GM18861 (cell line): ENCODE measurements at regions not wholly inside any gene's neighbourhood (a gene's known extent, or its start where the extent isn't known, plus 50 kb on each side); places are given as distances from the start of the nearest gene placed in this dataset.
"Not testable (repeated sequence)": the region's sequence is repeated elsewhere in the genome, so short reads cannot be mapped to it uniquely, and the experiment has no call there.

Source experiments
- ATAC-seq: cut with Tn5 transposase; IDR thresholded peaks from one replicate; pipeline ENCODE4 v1.9.1; 2021; ENCODE audit not compliant: unreplicated experiment

DNA sequence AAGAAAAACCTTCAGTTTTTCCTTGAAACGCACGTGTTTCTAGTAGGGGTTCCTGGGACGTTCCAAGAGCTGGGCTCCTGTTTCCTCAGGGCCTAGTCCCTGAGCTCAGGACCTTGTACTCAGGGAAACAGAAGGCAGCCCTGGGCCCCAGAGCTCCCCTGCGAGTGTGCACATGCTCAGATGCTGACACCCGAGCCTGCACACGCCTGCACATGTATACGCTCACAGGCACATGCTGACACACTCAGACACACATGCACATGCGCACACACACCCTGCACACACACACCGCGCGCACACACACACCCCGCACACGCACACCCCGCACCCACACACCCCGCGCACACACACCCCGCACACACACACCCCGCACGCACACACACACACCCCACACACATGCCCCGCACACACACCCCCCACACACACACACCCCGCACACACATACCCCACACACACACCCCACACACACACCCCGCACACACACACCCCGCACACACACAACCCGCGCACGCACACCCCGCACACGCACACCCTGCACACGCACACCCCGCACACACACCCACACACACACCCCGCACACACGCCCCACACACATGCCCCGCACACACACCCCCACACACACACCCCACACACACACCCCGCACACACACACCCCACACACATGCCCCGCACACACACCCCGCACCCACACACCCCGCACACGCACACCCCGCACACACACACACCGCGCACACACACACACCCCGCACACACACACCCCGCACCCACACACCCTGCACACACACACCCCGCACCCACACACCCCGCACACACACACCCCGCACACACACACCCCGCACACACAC is 52.2 kb downstream of the CALML3 start:
- no peak for ATAC-seq

DNA sequence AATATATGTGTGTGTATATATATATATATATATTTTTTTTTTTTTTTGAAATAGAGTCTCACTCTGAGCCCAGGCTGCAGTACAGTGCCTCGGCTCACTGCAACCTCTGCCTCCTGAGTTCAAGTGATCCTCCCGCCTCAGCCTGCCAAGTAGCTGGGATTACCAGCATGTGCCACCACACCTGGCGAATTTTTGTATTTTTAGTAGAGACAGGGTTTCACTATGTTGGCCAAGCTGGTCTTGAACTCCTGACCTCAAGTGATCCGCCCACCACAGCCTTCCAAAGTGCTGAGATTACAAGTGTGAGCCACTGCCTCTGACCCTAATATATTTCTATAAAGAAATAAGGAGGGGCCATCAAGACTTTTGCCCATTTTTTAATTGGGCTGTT is 55.3 kb downstream of the CALML3 start:
- not testable (repeated sequence) for ATAC-seq

DNA sequence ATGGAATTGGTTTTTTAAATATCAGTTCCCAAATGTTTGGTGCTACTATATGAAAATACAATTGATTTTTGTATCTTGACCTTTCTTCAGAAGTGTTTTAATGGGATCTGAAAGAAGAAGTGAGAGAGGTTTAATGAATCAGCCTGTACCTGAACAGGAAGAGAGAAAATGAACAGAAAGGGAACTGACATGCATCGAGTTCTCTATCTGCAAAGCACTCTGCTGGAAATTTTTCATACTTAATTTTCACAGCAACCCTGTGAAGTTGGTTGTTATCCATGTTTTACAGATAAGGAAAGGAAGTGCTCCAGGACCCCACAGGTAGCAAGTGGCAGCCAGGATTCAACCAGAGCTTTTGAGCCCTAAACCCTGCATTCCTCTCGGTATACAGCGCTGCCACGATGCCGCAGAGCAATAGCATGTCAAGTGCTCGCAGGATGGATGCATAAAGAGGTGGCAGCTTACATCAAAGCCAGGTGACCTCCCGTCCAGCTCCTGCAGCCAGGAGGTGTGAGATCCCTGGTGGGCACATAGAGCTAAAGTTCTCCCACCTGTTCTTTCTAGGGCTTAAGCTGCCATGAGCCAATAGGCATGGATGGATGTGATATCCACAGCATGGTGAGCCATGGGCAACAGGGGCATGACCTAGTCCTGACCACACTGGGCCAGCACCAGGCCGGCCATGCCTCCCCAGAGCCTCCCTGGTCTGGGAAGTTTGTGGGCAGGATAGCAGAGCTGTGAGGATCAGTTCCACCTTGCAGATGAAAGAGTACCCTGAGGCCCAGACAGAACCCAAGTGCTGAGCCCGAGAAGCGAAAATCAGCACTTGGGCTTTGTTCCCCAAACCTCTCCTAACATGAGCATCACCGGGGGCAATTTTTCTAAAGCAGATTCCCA is 57.2 kb downstream of the CALML3 start:
- peak; percentile 53 for ATAC-seq

DNA sequence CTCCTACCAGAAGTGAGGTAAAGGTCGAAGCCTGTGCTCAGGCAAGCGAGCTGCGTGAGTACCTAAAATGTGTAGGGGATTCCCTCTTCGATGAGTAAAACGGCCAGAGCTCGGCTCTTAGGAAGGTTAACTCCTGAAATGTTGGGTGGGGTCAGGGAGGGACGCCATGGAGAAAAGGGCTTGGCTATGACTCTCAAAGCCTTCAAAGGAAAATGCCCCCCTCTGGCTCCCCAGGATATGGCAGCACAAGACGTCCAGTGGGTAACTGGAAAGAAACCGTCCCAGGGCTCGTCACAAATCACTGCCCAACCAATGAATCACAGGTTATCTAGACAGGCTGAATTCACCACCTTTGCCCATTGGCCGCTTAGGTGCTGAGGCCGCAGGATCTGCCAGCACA is 58.0 kb downstream of the CALML3 start:
- ATAC-seq = no peak

DNA sequence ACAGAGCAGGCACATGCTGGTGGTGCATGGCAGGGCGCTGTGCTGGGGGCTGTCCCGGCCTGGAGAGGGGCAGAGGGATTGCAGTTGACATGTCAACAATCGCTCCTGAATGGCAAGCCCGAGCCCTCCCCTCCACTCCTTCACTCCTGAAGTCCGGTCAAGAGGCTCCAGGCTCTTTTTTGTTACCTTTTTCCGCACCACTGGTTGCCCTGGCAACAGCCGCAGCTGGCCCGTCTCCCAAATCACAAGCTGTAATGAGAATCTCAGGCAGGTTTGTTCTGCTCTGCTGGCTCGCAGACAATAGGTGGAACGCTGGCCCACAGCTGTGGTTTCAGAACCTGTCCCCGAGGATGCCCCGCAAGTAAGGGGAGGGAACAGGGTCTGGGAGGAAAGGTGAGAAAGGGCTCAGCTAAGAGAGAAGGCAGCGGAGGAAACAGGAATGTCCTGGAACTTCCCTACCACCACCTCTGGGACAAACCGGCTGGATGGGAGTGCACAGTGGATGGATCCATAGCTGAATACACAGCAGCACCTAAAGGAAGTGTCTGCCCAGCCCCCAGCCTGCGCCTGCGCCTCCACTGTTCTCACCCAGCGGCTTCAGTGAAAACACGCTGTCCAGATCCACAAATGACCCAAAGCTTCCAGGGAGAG is 58.9 kb downstream of the CALML3 start:
- no peak for ATAC-seq

DNA sequence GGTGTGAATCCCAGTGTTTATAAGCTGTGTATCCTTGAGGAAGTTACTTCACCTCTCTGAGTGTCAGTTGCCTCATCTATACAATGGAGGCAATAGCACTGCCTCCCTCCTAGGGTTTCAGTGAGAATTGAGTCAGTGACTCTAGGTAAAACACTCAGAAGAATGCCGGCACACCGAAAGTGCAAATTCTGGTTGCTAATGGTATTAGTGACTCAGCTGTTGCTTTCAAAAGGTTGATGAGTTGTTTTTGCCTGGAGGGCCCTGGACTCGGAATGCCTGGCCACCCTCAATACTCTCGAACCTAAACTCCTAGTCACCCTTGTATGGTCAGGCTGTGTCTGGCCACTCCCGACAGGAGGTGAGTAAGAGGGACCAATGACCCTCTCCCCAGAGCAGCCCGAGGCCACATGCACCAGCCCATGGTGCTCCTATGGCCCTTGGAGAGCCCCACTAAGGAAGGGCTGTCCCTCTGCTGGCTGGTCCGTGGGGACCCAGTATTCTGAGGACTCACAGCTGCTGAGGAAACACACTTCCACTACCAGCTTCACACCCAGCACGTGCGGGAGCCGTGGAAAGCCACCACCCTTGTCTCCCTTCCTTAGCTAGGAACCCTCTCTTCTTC is 60.2 kb downstream of the CALML3 start:
- ATAC-seq = peak; percentile 46

DNA sequence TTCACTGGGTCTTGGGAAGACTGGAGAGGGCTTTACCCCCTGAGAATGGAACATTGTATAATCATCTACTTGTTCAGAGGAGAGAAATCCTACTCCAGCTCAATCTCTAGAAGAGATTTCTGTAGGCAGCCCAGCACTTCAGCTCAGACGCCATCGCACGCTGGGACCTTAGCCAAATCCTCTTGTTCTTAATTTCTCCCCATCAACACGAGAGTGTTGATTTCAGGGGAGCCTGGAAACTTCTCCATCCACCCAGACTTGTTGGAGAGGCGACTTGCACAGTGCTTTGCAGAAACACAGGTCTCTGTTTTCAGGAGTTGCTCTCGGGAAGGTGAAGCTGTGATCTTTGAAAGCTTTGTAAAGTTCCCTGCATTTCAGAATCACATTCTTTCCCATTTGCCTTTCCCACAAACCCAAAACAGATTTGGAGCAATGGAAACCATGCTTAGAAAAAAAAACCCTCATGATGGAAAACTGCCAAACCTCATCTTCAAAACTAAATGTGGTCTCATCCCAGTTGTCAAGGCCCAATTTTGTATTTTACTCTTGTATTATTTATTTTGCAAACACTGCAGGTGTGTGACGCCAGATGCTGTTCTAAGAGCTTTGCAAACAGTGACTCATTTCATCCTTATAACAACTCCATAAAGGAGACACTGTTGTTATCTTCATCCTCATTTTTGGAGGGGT is 60.9 kb downstream of the CALML3 start:
- ATAC-seq = no peak

DNA sequence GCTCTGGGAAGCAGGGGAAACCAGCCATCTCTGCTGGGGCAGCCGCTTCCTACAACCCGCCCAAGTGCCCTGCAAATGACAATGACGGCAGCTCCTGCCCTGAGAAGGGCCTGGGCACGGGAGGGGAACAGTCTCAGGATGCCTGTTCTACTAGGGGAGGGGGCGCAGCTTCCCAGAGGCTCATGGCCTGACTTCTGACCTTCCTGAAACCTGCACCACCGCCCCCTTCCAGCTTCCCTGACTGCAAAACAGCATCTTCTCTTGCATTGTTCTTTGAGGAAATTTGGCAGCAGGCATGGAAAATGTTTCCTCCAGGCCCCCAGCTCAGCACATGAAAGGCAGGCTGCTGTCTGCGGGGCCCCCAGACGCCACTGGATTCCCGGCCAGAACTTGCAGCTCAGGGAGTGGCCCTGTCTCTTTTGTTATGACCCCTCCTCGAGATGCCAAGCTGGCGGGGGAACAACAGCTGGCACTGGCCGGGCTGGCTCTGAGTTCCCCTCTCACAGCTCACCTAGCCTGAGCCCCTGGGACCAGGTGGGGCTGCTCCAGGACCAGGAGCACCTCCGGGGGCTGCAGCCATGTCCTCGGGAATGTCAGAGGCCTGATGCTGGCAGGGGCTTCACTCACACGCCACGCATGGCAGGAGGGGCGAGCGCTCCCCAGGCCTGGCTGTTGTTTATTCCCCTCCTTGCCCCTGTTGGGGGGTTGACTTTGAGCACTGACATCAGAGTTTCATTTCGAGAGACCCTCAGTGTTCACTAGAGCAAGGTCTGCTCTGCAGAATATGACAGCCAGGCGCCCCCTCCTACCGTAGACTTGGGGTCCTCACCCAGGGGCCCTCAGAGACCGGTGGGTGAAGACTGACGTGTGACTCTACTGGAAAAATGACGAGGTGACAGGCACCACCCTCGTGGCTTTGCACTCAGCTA is 62.7 kb downstream of the CALML3 start:
- no peak for ATAC-seq

DNA sequence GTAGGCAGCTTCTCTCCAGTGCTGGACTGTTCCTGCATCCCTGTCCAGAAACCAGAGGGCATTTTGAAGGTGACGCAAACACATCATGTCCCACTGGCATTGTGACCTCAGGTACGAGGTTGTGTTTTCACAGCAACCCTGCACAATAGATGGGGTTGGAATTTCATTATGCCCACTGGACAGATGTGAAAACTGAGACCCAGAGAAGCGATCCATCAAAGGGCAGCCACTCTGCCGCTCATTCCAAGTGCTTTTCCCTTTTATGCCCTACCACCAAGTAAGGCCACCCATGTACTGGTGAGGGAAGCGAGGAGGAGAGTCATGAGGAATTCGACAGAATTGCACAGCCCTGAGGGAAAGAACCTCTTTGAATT is 63.3 kb downstream of the CALML3 start:
- ATAC-seq = no peak

DNA sequence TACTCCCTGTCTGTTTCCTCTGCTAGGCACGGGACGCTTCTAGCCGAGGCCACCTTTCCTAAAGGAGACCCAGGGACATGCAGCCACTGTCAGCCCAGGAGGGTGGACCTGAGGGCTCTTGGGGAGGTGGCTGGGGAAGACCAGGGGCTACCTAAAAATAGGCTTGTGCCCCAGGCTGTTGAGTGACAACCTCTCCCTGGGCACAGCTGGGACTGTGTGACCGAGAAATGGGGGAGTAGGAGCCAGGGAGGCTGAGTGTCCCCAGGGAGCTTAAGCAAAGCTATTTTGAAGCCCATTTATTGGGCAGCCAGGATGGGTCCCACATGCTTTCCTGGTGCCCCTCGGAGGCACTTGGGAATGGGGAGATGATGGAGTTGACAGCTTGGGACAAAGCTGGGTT is 63.8 kb downstream of the CALML3 start:
- ATAC-seq = no peak
